LNCAP (cell line): ENCODE measurements at regions not wholly inside any gene's neighbourhood (a gene's known extent, or its start where the extent isn't known, plus 50 kb on each side); places are given as distances from the start of the nearest gene placed in this dataset.

Source experiments
- TF ChIP-seq, protein P1 (sequence below): fragments of 450-650 bp; IDR thresholded peaks from 2 replicates; pipeline ENCODE4 v1.5.1; 2017; ENCODE audit warnings: mild to moderate bottlenecking

DNA sequence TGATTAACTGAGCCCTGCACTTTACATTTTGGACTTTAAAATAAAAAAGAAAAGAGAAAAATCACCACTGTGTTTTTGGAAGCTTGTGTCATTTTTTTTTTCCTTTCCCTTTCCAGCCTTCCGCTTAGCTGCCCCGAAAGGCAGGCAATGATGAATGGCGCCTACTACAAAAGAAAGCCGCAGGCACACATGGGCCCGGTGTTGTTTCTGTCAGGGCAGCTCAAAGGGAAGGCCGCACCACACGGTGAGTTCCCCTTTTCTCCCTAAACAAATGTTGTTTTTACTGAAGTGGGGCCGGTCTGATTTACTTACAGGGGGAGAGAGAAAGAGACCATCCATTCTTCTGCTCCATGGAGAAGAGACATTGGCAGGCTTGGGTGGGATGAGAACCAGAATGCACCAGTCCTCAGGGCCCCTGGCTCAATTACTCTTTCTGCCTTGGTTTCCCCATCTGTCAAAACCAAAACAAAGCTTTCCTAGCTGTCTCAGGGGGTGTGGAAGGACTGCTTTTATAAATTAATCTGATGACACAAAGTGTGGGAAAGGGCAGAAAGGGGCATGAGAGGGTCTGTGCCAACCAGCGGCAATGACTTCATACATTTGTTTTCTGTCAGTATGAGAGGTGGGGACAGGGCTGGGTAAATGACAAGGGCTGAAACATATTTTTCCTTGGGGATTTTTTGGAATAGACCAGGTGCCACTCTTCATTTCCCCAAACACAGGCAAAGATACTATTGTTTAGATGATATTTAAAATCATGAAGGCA lies 91.4 kb upstream of the PLXNA2 start:
- TF ChIP-seq, protein P1, sequence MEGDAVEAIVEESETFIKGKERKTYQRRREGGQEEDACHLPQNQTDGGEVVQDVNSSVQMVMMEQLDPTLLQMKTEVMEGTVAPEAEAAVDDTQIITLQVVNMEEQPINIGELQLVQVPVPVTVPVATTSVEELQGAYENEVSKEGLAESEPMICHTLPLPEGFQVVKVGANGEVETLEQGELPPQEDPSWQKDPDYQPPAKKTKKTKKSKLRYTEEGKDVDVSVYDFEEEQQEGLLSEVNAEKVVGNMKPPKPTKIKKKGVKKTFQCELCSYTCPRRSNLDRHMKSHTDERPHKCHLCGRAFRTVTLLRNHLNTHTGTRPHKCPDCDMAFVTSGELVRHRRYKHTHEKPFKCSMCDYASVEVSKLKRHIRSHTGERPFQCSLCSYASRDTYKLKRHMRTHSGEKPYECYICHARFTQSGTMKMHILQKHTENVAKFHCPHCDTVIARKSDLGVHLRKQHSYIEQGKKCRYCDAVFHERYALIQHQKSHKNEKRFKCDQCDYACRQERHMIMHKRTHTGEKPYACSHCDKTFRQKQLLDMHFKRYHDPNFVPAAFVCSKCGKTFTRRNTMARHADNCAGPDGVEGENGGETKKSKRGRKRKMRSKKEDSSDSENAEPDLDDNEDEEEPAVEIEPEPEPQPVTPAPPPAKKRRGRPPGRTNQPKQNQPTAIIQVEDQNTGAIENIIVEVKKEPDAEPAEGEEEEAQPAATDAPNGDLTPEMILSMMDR = no peak

- TF ChIP-seq, protein P1 = no peak
Measured at GRCh38 chr1:208336137-208336518, 91.9 kb upstream of the PLXNA2 start.

GRCh38 chr1:208339911-208340310 lies 95.7 kb upstream of the PLXNA2 start:
- TF ChIP-seq, protein P1 = no peak

GRCh38 chr1:208343226-208343625 lies 99.0 kb upstream of the PLXNA2 start:
- TF ChIP-seq, protein P1 = no peak

DNA sequence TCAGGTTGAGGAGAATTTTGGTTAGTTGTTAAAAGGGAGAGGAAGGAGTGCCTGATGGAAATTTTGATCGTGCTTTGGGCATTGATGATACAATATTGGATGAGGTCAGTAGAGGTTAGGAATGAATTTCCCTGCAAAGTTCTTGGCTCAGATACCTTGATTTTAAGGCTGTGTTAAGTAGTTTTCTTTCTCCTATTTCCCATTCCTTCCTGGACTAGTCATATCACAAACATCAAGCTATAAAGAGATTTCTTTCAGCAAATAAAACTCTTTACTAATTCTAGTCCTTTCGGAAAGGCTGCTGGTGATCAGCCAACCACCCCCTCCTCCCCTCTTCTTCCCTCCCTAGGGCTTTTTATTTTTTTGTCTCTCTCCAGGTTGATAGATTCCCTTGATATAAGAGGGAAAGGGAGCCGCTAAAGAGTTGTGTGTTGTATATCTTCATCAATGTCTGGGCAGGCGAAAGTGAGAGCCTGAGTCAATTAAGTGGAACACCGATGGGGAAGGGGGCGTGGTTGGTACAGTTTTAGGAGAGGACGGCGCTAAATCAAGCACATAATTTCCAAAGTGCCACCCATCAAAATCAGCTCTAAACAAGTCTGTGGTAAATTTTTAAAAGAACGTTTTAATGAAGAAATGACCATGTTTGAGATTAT lies 100.1 kb upstream of the PLXNA2 start:
- TF ChIP-seq, protein P1 = no peak

GRCh38 chr1:208347191-208347590 lies 103.0 kb upstream of the PLXNA2 start:
- TF ChIP-seq, protein P1 = no peak

GRCh38 chr1:208349694-208350330 lies 105.6 kb upstream of the PLXNA2 start:
- TF ChIP-seq, protein P1 = no peak
